ENCODE measurements at regions not wholly inside any gene's neighbourhood (a gene's known extent, or its start where the extent isn't known, plus 50 kb on each side); places are given as distances from the start of the nearest gene placed in this dataset.
"Not testable (repeated sequence)": the region's sequence is repeated elsewhere in the genome, so short reads cannot be mapped to it uniquely, and the experiment has no call there.

- intact Hi-C loops (cut with micrococcal nuclease; ENCODE audit: unreplicated experiment) = no loop called here
- Histone ChIP-seq H3K9me3 (ENCODE audit: low read length) (no peaks in the 10 kb centered on the region), H3K9me2 (ENCODE audit: insufficient read depth, low read length) (no peaks in the 10 kb centered on the region), H4K20me1 (ENCODE audit: insufficient read depth, low read length) (no peaks in the 10 kb centered on the region), H3K27ac (ENCODE audit: low read depth, low read length, poor library complexity, severe bottlenecking) (no peak overlapping the region), H3K4me2 (ENCODE audit: low read length) (no peak overlapping the region), H3K36me3 (ENCODE audit: insufficient read depth, low read length) (no peaks in the 10 kb centered on the region), H2AFZ (ENCODE audit: low read length) (no peak overlapping the region), H3K79me2 (ENCODE audit: insufficient read depth, low read depth, low read length) (no peaks in the 10 kb centered on the region), H3K4me1 (ENCODE audit: insufficient read depth, low read length, poor library complexity, severe bottlenecking) (no peaks in the 10 kb centered on the region), H3K4me3 (ENCODE audit: low read depth, low read length, poor library complexity, severe bottlenecking) (no peak overlapping the region)
- BruUV-seq (replicated peaks) = no TSS peak
- CTCF ChIA-PET (ENCODE audit: unreplicated experiment) = no interaction called here
- POLR2A ChIA-PET = interaction anchor here (1.7 kb wide), 1 partner anchor 11 kb away, joined by 3 read pairs; no protein-coding TSS in a partner anchor
- DNase-seq (ENCODE audit: low spot score) = no peak
- no peak for TF ChIP-seq EZH2phosphoT487 (IDR thresholded peaks at IDR 0.05; ENCODE audit: borderline replicate concordance, low read depth, low read length)
- no peak for TF ChIP-seq CTCF (conservative IDR thresholded peaks at IDR 0.05; ENCODE audit: low read length)
These were observed 635.8 kb downstream of the COL12A1 start for GRCh38 chr6:74570044-74570443.

- no peak for TF ChIP-seq EZH2phosphoT487 (IDR thresholded peaks at IDR 0.05; ENCODE audit: borderline replicate concordance, low read depth, low read length)
- no peak for TF ChIP-seq CTCF (conservative IDR thresholded peaks at IDR 0.05; ENCODE audit: low read length)
- Histone ChIP-seq H2AFZ (ENCODE audit: low read length) (no peak overlapping the region), H3K4me1 (ENCODE audit: insufficient read depth, low read length, poor library complexity, severe bottlenecking) (no peaks in the 10 kb centered on the region), H4K20me1 (ENCODE audit: insufficient read depth, low read length) (no peaks in the 10 kb centered on the region), H3K9me3 (ENCODE audit: low read length) (no peaks in the 10 kb centered on the region), H3K36me3 (ENCODE audit: insufficient read depth, low read length) (no peaks in the 10 kb centered on the region), H3K9me2 (ENCODE audit: insufficient read depth, low read length) (no peaks in the 10 kb centered on the region), H3K79me2 (ENCODE audit: insufficient read depth, low read depth, low read length) (no peaks in the 10 kb centered on the region), H3K4me3 (ENCODE audit: low read depth, low read length, poor library complexity, severe bottlenecking) (no peak overlapping the region), H3K4me2 (ENCODE audit: low read length) (no peak overlapping the region), H3K27ac (ENCODE audit: low read depth, low read length, poor library complexity, severe bottlenecking) (no peak overlapping the region)
- intact Hi-C loops (cut with micrococcal nuclease; ENCODE audit: unreplicated experiment) = no loop called here
- CTCF ChIA-PET (ENCODE audit: unreplicated experiment) = no interaction called here
- POLR2A ChIA-PET = interaction anchor here (0.7 to 1.7 kb wide), 3 partner anchors 9 to 684 kb away, joined by 3 read pairs; no protein-coding TSS in a partner anchor
- BruUV-seq (replicated peaks) = no TSS peak
- no peak for DNase-seq (ENCODE audit: low spot score)
These were observed 637.0 kb downstream of the COL12A1 start for GRCh38 chr6:74568861-74569260.

- H3K9me2 ChIP-seq (ENCODE audit: insufficient read depth, low read length); H3K79me2 ChIP-seq (ENCODE audit: insufficient read depth, low read depth, low read length); CTCF ChIA-PET (ENCODE audit: unreplicated experiment); H3K9me3 ChIP-seq (ENCODE audit: low read length); H3K27ac ChIP-seq (ENCODE audit: low read depth, low read length, poor library complexity, severe bottlenecking); DNase-seq (ENCODE audit: low spot score); H3K4me1 ChIP-seq (ENCODE audit: insufficient read depth, low read length, poor library complexity, severe bottlenecking); H3K36me3 ChIP-seq (ENCODE audit: insufficient read depth, low read length); intact Hi-C loops (cut with micrococcal nuclease; ENCODE audit: unreplicated experiment); H2AFZ ChIP-seq (ENCODE audit: low read length); BruUV-seq (replicated peaks); H4K20me1 ChIP-seq (ENCODE audit: insufficient read depth, low read length); H3K4me2 ChIP-seq (ENCODE audit: low read length); H3K4me3 ChIP-seq (ENCODE audit: low read depth, low read length, poor library complexity, severe bottlenecking): not testable (repeated sequence)
- POLR2A ChIA-PET = interaction anchor here (1.0 kb wide), 1 partner anchor 360 kb away, joined by 3 read pairs; no protein-coding TSS in a partner anchor
These were observed 637.9 kb downstream of the COL12A1 start for GRCh38 chr6:74567923-74568290.
